ENCODE measurements at regions not wholly inside any gene's neighbourhood (a gene's known extent, or its start where the extent isn't known, plus 50 kb on each side); places are given as distances from the start of the nearest gene placed in this dataset.

DNA sequence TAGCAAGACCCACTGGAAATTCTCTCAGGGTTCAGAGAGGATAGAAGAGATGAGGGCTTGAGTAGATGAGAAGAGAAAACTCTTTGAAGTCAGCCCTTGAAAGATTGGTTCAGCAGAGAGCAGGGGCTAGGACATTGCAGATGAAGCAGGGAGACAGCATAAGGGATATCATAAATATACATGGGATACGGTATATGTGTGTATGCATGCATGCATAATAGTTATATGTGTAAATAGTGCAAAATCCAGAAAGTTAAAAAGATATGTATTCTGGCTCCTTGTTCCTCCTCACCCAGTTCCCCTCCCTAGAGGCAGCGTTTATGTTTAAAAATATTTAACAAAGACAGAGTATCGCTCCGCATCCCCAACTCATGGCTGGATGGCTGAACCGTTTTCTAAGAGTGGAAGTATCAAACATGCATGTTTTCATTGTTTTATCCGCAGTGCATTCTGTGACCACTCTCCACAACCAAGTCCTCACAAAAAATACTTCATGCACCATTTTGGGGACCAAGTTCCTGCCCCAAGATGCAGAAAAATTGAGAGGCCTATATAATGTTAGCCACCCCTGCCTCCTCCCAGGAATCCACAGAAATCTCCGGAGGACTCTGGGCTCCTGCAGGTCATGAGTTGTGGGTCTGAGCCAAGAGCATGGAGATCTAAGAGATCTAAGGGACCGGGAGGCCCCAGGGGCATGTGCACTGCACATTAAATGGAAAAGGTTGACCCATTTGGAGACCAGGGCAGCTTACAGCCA is 119.5 kb downstream of the MTX3 start:
- in situ Hi-C loops (cut with HindIII; ENCODE audit: low sequenced_read_pairs), result loop anchor here (25.0 kb wide), 2 partner anchors 334 to 441 kb away; partner anchors contain the start of gene SPZ1

DNA sequence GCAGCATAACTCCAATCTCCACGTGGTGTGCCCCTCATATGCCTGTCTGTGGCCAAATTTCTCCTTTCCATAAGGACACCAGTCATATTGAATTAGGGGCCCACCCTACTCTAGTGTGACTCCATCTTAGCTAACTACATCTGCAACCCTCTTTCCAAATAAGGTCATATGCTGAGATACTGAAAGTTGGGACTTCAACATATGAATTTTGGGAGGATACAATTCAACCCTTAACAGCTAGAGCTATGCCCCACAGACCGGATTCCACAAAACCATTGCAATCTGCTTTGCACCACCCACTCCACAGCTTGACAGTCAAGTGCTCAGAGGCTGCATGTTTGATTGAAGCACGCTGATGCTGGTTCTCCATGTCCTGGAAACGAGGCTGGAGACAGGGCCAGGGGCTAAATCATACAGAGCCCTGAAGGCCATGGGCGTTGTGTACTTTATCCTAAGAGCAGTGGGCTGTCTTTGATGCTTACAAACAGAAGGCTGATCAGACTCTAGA is 122.8 kb downstream of the MTX3 start:
- in situ Hi-C loops (cut with HindIII; ENCODE audit: low sequenced_read_pairs), result loop anchor here (25.0 kb wide), 2 partner anchors 331 to 444 kb away; partner anchors contain the start of gene SPZ1

DNA sequence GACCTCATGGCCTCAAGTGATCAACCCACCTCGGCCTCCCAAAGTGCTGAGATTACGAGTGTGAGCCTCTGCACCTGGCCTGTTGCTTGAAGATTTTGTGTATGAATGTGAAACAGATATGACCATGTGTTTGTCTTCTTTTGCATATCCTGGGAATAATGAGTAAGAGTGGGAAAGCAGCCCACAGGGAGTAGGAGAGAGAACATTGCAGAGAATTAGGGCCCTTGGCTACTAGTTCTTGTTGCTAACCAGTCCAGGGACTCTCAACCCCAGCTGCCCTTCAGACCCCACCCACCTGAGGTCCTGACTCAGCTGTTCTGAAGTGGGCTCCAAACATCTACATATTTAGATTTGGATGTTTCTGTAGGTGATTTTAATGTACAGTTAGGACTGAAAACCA is 125.5 kb downstream of the MTX3 start:
- in situ Hi-C loops (cut with HindIII; ENCODE audit: low sequenced_read_pairs), result loop anchor here (25.0 kb wide), 2 partner anchors 328 to 447 kb away; partner anchors contain the start of gene SPZ1

DNA sequence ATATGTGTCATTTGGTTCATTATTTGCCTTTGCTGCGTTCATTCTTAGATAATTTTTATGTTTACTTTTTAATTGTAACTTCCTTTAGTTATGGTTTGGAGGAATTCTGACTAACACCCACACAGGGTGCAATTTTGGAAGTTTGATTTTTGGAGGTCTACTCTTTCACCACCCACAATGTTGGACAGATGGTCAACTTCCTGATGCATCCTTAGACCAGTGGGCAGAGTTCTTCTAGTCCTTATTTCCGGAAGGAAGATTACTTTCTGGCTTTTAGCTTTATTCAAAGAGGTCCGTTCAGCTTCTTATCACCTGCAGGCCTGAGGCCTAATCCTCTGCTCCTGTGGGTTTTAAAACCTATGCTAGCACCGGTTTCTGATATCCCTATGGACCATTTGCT is 126.7 kb downstream of the MTX3 start:
- in situ Hi-C loops (cut with HindIII; ENCODE audit: low sequenced_read_pairs), result loop anchor here (25.0 kb wide), 2 partner anchors 327 to 448 kb away; partner anchors contain the start of gene SPZ1

DNA sequence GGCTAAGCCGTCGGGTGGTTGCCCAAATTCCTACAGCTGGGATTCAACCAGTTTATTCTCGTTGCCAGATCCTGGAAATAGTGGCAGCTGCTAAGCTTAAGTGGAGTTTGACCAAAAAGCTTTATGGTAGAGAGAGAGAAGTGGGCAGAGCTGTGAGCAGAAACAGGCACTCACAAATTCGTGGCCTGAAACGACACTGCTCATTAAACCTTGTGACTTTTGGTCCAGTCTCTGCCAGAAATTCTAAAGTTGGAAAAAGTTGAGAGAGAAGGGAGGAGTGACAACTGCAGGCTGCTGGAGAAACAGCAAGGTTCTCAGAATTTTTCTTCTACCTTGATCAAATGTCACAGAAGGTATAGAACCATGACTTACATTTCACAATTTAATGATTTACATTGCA is 131.5 kb downstream of the MTX3 start:
- in situ Hi-C loops (cut with HindIII; ENCODE audit: low sequenced_read_pairs), result loop anchor here (25.0 kb wide), 2 partner anchors 322 to 453 kb away; partner anchors contain the start of gene SPZ1

DNA sequence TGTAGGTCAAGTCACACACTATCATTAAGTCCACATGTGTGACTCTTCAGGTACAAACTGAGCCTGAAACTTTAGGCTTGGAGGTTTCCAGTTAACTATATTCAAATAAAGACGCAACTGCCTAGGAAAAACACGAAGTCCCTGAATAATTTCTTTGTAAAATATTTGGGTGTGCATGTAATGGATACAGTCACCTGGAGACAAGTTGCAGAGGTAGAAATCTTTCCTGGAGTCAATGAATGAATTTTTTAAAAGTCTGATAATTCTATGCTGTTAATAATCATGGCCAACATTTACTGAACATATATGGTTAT is 132.7 kb downstream of the MTX3 start:
- in situ Hi-C loops (cut with HindIII; ENCODE audit: low sequenced_read_pairs), result loop anchor here (25.0 kb wide), 2 partner anchors 321 to 454 kb away; partner anchors contain the start of gene SPZ1

DNA sequence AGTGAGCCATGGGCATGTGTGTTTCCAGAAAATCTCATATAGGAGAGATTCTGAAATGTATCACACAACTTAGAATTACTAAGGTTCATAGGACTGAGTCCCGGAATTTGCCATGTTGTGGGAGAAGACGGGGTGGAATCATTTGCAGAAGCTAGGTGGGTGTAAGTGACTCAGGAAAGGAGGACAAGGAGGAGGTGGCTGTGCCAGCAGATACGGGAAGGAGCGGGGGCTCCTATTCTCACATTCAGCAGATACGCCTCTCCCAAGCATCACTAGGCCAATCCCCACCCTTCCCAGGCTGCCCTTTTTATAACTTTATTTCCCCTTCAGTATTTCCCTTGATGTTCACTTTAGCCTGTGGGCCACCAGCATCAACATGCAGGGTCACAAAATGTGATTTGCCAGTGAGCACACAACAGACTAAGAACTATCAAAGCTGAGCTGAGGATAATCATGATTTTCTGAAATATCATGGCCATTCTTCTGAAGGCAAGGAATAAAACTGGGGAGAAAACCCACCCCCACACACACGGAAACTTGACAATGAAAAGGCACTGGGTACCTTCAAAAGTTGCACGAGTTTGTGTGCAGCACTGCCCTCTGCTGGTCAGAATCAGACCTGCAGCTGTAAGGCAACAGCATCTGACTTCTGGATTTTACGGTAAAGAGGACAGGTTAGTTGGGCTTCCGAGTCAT is 133.2 kb downstream of the MTX3 start:
- in situ Hi-C loops (cut with HindIII; ENCODE audit: low sequenced_read_pairs), result loop anchor here (25.0 kb wide), 2 partner anchors 321 to 454 kb away; partner anchors contain the start of gene SPZ1

DNA sequence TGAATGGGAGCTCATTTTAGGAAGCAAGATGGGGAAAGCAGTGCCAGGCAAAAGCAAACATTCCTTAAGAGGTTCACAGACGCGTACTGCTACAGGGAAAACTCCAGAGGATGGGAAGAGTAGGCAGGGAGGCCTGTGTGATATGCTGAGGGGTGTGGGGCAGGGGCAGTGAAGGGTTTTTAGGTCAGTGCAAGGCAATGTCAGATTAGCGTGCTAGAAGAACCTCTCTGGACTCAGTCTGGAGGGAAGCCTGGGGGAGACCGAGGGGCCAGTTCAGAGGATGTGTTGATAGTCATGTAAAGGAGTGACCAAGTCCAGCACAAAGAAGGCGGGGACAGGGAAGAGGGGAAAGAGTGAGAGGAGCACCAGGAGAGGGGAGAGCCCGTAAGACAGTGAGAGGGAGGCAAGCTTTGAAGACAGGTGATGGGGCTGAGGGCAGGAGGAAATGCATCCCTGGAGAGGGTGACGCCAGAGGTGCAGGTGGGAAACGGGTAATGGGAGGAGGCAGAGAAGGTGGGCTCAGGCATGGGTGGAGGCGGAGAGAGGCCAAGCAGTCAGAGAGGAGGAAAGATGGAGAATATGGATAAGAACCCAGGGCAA is 134.5 kb downstream of the MTX3 start:
- in situ Hi-C loops (cut with HindIII; ENCODE audit: low sequenced_read_pairs), result loop anchor here (25.0 kb wide), 2 partner anchors 319 to 456 kb away; partner anchors contain the start of gene SPZ1

DNA sequence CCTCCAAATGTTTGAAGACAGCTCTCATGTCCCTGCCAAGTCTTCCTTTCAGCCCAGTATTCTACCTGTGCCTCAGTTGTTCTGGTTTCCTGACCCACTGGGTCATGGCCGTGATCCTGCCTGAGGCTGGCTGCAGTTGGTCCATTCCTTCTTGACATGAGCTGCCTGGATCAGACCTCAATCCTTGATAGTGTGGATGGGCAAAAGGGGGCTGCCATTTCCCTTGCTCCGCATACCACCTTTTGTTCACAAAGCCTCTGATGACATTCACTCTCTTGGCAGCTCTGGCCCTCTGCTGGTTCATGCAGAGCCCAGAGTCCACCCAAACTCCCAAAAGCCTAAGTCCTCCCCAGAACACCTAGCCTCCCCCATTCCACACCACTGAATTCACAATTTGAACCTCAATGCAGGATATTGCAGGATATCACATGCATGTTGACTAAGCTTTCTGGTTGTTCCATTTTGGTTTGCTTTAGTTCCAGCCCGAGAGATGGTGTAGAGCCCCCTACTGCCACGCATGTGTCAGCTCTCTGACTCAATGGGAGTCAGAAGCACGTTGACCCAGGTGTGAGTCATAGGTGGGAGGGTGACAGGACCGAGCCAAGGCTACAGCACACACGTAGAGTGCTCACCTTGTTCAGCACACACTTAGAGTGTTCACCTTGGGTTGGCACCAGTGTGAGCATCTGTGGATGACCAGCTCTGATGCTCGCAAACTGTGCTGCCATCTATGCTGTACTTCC is 137.2 kb downstream of the MTX3 start:
- in situ Hi-C loops (cut with HindIII; ENCODE audit: low sequenced_read_pairs), result loop anchor here (25.0 kb wide), 2 partner anchors 317 to 458 kb away; partner anchors contain the start of gene SPZ1

DNA sequence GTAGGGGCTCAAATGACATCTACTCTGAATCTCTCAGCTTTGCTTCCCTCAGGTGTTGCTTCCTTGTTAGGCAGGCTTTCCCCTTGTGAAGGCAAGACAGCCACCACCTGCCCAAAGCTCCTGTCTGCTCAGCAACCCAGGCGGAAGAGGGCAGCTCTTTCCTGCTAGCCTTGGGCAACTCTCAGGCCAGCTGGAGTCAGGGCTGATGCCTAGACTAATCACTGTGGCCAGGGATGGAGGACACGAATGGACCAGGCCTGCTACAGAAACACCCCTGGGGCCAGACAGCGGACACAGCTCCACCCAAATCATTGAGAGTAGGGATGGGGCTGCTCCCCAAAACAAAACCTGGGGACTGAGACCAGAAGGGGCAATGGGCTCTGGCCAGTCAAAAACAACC is 138.0 kb downstream of the MTX3 start:
- in situ Hi-C loops (cut with HindIII; ENCODE audit: low sequenced_read_pairs), result loop anchor here (25.0 kb wide), 2 partner anchors 316 to 459 kb away; partner anchors contain the start of gene SPZ1

DNA sequence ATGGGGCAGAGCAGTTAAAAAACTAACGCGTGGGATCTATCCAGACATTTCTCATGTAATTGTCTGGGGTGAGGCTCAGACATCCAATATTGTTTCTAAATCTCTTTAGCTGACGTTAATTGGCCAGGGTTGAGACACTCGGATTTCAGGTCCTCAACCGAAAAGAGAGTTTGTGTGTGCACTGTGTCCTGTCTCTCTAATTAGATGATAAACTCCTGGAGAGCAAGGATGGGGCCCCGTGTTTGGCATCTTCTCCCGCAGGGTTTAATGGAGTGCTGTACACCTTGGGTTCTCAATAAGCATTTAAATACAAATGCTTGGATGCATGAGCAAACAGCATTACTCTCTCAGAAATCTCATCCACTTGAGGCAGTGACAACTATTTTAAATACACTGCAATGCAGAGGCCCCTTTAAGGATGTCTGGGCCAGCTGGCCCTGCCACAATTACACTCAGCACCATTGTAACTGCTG is 139.6 kb downstream of the MTX3 start:
- in situ Hi-C loops (cut with HindIII; ENCODE audit: low sequenced_read_pairs), result loop anchor here (25.0 kb wide), 2 partner anchors 314 to 461 kb away; partner anchors contain the start of gene SPZ1

DNA sequence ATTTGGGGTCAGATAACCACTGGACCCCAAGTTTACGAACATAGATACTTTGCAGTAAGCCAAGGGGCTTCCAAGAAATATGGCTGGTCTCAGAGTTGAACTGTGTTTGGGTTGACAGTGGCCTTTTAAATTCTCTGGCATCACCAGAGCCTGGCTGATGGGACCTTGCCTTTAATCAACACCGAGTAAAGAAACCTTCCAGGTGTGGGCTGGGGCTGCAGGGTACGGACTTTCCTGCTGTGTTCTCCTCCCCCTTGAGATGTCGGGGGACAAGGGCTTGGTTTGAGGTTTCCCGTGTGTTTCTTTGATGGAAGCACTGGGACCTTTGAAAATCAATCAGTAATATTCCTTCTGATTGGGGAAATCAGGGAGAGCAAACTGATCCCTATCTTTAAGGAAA is 140.1 kb downstream of the MTX3 start:
- in situ Hi-C loops (cut with HindIII; ENCODE audit: low sequenced_read_pairs), result loop anchor here (25.0 kb wide), 2 partner anchors 314 to 461 kb away; partner anchors contain the start of gene SPZ1

DNA sequence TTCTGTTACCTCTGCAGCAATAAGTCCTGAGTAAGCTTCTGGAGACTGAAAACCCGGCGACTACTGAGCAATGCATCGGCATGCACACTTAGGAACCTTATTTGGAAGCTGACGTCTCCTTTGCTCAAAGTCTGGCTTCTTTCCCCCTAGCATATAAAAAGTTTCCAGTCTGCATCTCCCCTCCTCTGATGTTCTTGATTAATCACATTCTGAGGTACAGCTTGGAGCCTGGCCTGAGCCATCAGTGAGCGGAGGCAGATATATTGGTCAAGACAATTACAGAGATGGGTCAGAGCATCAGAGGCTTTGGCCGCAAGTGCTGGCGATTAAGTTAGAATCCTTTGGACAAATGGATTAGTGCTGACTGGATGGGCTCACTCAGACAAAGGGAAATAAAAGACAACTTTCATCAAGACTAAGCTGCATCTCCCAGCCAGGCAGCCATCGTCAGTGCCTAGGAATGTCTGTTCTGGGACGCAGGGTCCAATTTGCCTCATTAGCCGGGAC is 140.7 kb downstream of the MTX3 start:
- in situ Hi-C loops (cut with HindIII; ENCODE audit: low sequenced_read_pairs), result loop anchor here (25.0 kb wide), 2 partner anchors 313 to 462 kb away; partner anchors contain the start of gene SPZ1

DNA sequence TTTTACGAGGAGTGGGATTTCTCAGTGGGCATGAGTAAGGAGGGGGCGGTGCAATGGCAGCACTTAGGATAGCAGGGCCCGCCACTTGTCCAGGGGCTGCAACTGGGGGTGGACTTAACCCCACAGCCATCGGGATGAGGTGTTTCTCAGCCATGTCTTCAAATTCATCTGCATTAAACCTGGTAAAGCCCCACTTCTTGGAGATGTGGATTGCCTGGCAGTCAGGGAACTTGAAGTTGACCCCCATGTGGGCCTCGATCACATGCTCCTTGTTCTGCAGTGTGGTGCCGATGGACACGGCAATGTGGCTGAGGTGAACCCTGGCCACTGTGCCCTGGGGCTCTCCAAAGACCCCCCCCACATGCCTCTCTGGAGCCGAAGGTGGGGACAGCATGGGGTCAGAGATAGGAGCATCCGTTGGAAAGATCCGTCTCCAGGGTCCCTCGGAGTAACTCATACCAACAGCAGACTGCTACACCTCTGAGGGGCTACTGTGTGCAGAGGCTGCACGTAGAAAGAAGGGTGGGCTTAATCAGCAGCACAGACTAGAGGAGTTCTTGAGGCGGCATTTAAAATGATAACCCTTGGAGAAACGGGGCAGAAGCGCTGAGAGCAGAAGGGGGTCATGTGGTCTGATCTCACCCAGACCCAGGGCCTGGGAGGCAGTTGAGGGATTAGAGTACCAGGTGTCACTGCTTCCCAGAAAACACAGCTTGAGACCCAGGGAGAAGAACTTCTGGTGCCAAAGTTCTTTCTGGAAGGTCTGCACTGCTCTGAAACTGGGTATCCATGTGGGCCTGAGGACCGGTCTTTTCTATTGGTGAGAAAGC is 141.4 kb downstream of the MTX3 start:
- in situ Hi-C loops (cut with HindIII; ENCODE audit: low sequenced_read_pairs), result loop anchor here (25.0 kb wide), 3 partner anchors 112 to 463 kb away; partner anchors contain the start of gene SPZ1
